ENCODE measurements at regions not wholly inside any gene's neighbourhood (a gene's known extent, or its start where the extent isn't known, plus 50 kb on each side); places are given as distances from the start of the nearest gene placed in this dataset.

GRCh38 chr7:131953184-131953583 is 396.8 kb upstream of the PODXL start:
- H4K20me1 ChIP-seq (ENCODE audit: insufficient read depth, low read length): no peaks in the 10 kb centered on the region
- no peaks in the 10 kb centered on the region for H3F3A ChIP-seq (ENCODE audit: insufficient read depth, low read length)
- no peak overlapping the region for H3K4me2 ChIP-seq (ENCODE audit: low read length)
- no peak overlapping the region for H3K27ac ChIP-seq (ENCODE audit: low read depth, low read length, poor library complexity, severe bottlenecking)
- no peak overlapping the region for H3K4me3 ChIP-seq (ENCODE audit: low read depth, low read length, poor library complexity, severe bottlenecking)
- no peaks in the 10 kb centered on the region for H3K4me1 ChIP-seq (ENCODE audit: insufficient read depth, low read length, severe bottlenecking)
- H2AFZ ChIP-seq (ENCODE audit: low read length): no peak overlapping the region
- no peaks in the 10 kb centered on the region for H3K36me3 ChIP-seq (ENCODE audit: insufficient read depth, low read length)
- no peaks in the 10 kb centered on the region for H3K79me2 ChIP-seq (ENCODE audit: insufficient read depth, low read length)
- no peaks in the 10 kb centered on the region for H3K9me3 ChIP-seq (ENCODE audit: low read length)
- no peak overlapping the region for H3K9ac ChIP-seq (ENCODE audit: low read length)
- H3K27me3 ChIP-seq (ENCODE audit: insufficient read depth, low read length): no peaks in the 10 kb centered on the region
- no peaks in the 10 kb centered on the region for H3K9me2 ChIP-seq (ENCODE audit: low read depth, low read length)
- TF ChIP-seq EZH2 (IDR thresholded peaks at IDR 0.05; ENCODE audit: borderline replicate concordance, low read length) (no peak), CTCF (IDR thresholded peaks at IDR 0.05; ENCODE audit: low read length) (no peak)

DNA sequence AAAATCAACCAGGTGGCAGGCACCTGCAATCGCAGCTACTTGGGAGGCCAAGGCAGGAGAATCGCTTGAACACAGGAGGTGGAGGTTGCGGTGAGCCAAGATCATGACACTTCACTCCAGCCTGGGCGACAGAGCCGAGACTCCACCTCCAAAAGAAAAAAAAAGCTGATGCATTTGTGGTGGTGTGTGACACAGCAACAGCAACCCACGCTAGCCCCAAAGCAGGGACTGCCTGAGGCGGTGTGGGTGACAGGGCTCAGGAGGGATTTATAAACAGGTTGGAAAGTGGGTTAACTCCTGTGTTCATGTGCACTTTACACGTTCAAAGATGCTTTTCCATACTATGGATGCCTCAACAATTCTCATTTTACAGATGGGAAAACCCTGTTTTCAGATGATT is 395.9 kb upstream of the PODXL start:
- H4K20me1 ChIP-seq (ENCODE audit: insufficient read depth, low read length): no peaks in the 10 kb centered on the region
- no peaks in the 10 kb centered on the region for H3K9me2 ChIP-seq (ENCODE audit: low read depth, low read length)
- H3K27me3 ChIP-seq (ENCODE audit: insufficient read depth, low read length): no peaks in the 10 kb centered on the region
- no peaks in the 10 kb centered on the region for H3K4me1 ChIP-seq (ENCODE audit: insufficient read depth, low read length, severe bottlenecking)
- no peaks in the 10 kb centered on the region for H3K9me3 ChIP-seq (ENCODE audit: low read length)
- H3K79me2 ChIP-seq (ENCODE audit: insufficient read depth, low read length): no peaks in the 10 kb centered on the region
- H2AFZ ChIP-seq (ENCODE audit: low read length): no peak overlapping the region
- no peaks in the 10 kb centered on the region for H3K36me3 ChIP-seq (ENCODE audit: insufficient read depth, low read length)
- no peak overlapping the region for H3K4me3 ChIP-seq (ENCODE audit: low read depth, low read length, poor library complexity, severe bottlenecking)
- H3K4me2 ChIP-seq (ENCODE audit: low read length): no peak overlapping the region
- H3K9ac ChIP-seq (ENCODE audit: low read length): no peak overlapping the region
- TF ChIP-seq CTCF (IDR thresholded peaks at IDR 0.05; ENCODE audit: low read length) (no peak), EZH2 (IDR thresholded peaks at IDR 0.05; ENCODE audit: borderline replicate concordance, low read length) (no peak)
- no peaks in the 10 kb centered on the region for H3F3A ChIP-seq (ENCODE audit: insufficient read depth, low read length)
- no peak overlapping the region for H3K27ac ChIP-seq (ENCODE audit: low read depth, low read length, poor library complexity, severe bottlenecking)

- TF ChIP-seq EZH2 (IDR thresholded peaks at IDR 0.05; ENCODE audit: borderline replicate concordance, low read length) (no peak), CTCF (IDR thresholded peaks at IDR 0.05; ENCODE audit: low read length) (no peak)
- no peak overlapping the region for H3K9ac ChIP-seq (ENCODE audit: low read length)
- no peaks in the 10 kb centered on the region for H3K9me2 ChIP-seq (ENCODE audit: low read depth, low read length)
- no peak overlapping the region for H2AFZ ChIP-seq (ENCODE audit: low read length)
- no peak overlapping the region for H3K4me2 ChIP-seq (ENCODE audit: low read length)
- H4K20me1 ChIP-seq (ENCODE audit: insufficient read depth, low read length): no peaks in the 10 kb centered on the region
- H3K36me3 ChIP-seq (ENCODE audit: insufficient read depth, low read length): no peaks in the 10 kb centered on the region
- no peaks in the 10 kb centered on the region for H3K9me3 ChIP-seq (ENCODE audit: low read length)
- H3K4me3 ChIP-seq (ENCODE audit: low read depth, low read length, poor library complexity, severe bottlenecking): no peak overlapping the region
- no peaks in the 10 kb centered on the region for H3K79me2 ChIP-seq (ENCODE audit: insufficient read depth, low read length)
- H3K27ac ChIP-seq (ENCODE audit: low read depth, low read length, poor library complexity, severe bottlenecking): no peak overlapping the region
- H3K4me1 ChIP-seq (ENCODE audit: insufficient read depth, low read length, severe bottlenecking): no peaks in the 10 kb centered on the region
- H3F3A ChIP-seq (ENCODE audit: insufficient read depth, low read length): no peaks in the 10 kb centered on the region
- H3K27me3 ChIP-seq (ENCODE audit: insufficient read depth, low read length): no peaks in the 10 kb centered on the region
These were observed 394.3 kb upstream of the PODXL start for GRCh38 chr7:131950758-131951157.
